HG03175 (cell line): ENCODE measurements at regions not wholly inside any gene's neighbourhood (a gene's known extent, or its start where the extent isn't known, plus 50 kb on each side); places are given as distances from the start of the nearest gene placed in this dataset.
A peak's percentile ranks its signal among the peaks of the same experiment; 100 is the strongest.
"Not testable (repeated sequence)": the region's sequence is repeated elsewhere in the genome, so short reads cannot be mapped to it uniquely, and the experiment has no call there.

Experiments used
- ATAC-seq: cut with Tn5 transposase; IDR thresholded peaks from one replicate; pipeline ENCODE4 v1.9.1; 2021; ENCODE audit warnings: mild to moderate bottlenecking, moderate library complexity; ENCODE audit not compliant: unreplicated experiment

- ATAC-seq: no peak
Measured at GRCh38 chr10:89942217-89942616, 240.8 kb downstream of the KIF20B start.

- no peak for ATAC-seq
Measured at GRCh38 chr10:89944138-89944537, 242.7 kb downstream of the KIF20B start.

GRCh38 chr10:89946106-89946505, 244.7 kb downstream of the KIF20B start:
- peak; percentile 50 for ATAC-seq

GRCh38 chr10:89949496-89949895, 248.1 kb downstream of the KIF20B start:
- ATAC-seq: no peak

GRCh38 chr10:89952325-89952724, 250.9 kb downstream of the KIF20B start:
- no peak for ATAC-seq

GRCh38 chr10:89952751-89953150, 251.4 kb downstream of the KIF20B start:
- no peak for ATAC-seq

- no peak for ATAC-seq
Measured at GRCh38 chr10:89954061-89954460, 252.7 kb downstream of the KIF20B start.

- ATAC-seq: no peak
Measured at GRCh38 chr10:89954787-89955566, 253.6 kb downstream of the KIF20B start.

- no peak for ATAC-seq
Measured at GRCh38 chr10:89959433-89960110, 258.2 kb downstream of the KIF20B start.

- no peak for ATAC-seq
Measured at GRCh38 chr10:89963451-89964102, 262.2 kb downstream of the KIF20B start.

GRCh38 chr10:89966211-89966610, 264.8 kb downstream of the KIF20B start:
- no peak for ATAC-seq

GRCh38 chr10:89973326-89973725, 271.9 kb downstream of the KIF20B start:
- no peak for ATAC-seq

- no peak for ATAC-seq
Measured at GRCh38 chr10:89975071-89975470, 273.7 kb downstream of the KIF20B start.

- ATAC-seq: no peak
Measured at GRCh38 chr10:89975771-89976170, 274.4 kb downstream of the KIF20B start.

GRCh38 chr10:89978081-89978480, 276.7 kb downstream of the KIF20B start:
- no peak for ATAC-seq

GRCh38 chr10:89979726-89980125, 278.3 kb downstream of the KIF20B start:
- ATAC-seq: no peak

- no peak for ATAC-seq
Measured at GRCh38 chr10:89980166-89980565, 278.8 kb downstream of the KIF20B start.

GRCh38 chr10:89981891-89982290, 280.5 kb downstream of the KIF20B start:
- no peak for ATAC-seq

GRCh38 chr10:89985446-89985845, 284.1 kb downstream of the KIF20B start:
- ATAC-seq: no peak

- not testable (repeated sequence) for ATAC-seq
Measured at GRCh38 chr10:89988361-89988760, 287.0 kb downstream of the KIF20B start.

GRCh38 chr10:89992575-89992974, 291.2 kb downstream of the KIF20B start:
- ATAC-seq: no peak

- no peak for ATAC-seq
Measured at GRCh38 chr10:90007226-90007625, 305.8 kb downstream of the KIF20B start.
